NOMO-1 treated with DMSO at 0.1 percent for 48 hours (cell line): ENCODE measurements at regions not wholly inside any gene's neighbourhood (a gene's known extent, or its start where the extent isn't known, plus 50 kb on each side); places are given as distances from the start of the nearest gene placed in this dataset.
"Not testable (repeated sequence)": the region's sequence is repeated elsewhere in the genome, so short reads cannot be mapped to it uniquely, and the experiment has no call there.

ENCODE experiments used
- DNase-seq: peaks from one replicate; lab custom pipeline; 2025; ENCODE audit not compliant: unreplicated experiment; lab: John Stamatoyannopoulos, UW

DNA sequence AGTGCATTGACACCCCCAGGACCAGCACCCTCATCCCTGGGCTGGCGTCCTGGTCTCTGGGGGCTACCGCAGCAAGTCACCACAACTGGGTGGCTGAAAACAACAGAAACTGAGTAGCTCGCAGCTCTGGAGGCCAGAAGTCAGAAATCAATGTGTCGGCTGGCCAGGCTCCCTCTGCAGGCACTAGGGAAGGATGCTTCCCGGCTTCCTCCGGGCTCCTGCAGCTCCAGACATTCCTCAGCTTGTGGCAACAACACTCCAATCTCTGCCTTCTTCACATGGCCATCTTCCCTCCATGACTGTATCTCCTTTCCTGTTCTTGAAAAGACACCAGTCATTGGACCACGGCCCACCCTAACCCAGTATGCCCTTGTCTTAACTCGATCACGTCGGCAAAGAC lies 224.2 kb downstream of the NPHP4 start:
- no peak for DNase-seq

DNA sequence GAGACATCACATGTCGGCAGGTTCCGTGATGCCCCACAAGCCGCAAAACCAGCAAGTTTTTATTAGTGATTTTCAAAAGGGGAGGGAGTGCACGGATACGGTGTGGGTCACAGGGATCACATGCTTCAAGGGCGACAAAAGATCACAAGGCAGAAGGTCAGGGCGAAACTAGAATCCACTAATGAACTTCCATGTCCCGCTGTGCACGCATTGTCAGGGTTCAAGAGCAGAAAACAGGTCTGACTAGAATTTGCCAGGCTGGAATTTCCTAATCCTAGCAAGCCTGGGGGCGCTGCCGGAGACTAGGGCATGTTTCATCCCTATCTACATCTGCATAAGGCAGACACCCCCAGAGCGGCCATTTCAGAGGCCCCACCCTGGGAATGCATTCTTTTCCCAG lies 225.2 kb downstream of the NPHP4 start:
- DNase-seq, result not testable (repeated sequence)

DNA sequence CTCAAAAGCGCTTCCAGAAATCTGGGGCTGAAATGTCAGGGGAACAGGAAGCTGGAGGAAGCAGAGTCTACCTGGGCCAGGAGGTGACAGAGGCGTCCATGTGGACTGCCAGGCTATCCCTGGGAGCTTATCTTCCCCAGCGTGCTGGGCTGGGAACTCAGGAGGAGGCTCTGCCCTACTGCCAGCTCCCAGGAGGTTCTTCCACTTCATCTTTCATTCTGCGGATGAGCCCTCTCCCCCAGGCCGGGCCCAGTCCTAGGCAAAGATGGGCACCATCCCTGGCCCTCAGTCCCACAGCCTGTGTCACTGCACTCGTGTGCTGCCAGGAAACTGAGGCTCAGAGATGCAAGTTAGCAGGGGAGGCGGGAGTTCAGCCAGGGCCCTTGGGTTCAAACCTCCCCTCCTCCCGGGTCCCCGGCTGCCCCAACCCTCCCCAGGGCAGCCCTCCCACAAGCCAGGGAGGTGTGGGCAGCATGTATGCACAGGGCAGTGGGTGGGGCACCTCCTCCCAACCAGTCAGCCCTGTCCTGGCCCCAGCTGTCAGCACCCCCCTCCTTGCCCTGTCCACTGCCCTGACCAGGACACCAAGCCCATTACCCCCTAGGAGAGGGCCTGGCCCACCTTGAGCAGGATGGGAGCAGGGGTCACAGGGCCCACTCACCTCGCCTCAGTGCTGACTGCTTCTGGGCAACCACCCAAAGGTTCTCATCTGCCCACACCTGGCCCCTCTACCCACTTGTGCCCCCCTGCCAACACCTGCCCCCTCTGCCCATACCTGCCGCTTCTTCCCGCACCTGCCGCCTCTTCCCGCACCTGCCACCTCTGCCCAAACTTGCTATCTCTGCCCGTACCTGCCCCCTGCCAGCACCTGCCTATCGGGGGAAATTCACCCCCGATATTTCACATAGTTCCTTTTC lies 226.0 kb downstream of the NPHP4 start:
- DNase-seq, result no peak

DNA sequence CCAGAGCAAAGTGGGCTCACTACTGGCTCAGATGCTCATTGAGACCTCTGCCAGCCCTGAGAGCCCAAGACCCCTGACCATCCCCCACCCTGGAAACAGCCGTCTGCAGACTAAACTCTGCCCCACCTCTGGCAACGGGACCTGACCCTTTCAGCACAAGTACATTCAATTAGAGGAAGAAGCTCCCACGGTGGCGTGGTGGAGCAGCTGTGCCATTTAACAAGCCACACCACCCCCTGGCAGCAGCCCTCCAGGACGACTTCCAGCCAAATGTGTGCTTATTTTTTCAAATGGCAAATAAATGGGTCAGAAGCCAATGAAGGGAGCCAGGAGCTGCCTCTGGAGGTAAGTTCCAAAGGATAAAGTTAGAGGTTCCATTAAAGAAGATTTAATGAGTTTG lies 226.7 kb downstream of the NPHP4 start:
- DNase-seq, result no peak

DNA sequence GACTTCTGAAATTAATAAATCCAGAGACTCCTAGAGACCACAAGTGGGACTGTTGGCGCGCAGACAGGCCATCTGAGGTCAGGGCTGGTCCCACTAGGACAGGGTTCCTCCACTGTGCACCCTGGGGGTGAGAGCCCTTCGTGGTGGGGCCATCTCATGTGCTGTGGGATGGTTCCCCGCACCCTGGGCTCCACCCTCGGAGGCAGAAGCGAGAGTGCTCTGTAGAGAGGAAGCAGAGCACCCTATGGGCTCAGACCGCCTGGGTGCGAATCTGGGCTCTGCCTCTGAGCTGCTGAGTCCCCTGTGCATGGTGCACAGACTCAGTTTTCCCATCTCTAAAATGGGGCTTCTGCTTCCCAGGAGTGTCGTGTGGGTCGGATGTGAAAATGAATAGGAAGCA lies 227.3 kb downstream of the NPHP4 start:
- no peak for DNase-seq

DNA sequence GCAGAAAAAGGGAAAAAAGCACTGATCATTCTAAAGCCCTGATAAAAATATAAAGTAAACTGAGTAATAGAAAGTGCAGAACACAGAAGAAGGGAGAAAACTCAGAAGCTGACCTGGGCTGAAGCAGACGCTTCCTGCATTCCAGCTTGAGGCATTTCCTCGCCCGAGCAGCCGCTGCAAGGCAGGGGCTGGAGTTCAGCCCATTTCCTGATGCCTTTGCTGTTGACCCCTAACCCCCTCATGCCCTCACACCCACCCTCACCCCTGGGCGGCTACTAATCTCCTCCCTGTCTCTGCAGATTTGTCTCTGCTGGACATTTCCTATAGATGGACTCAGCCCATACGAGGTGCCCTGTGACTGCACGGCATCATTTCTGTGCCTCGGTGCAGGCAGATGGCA lies 227.8 kb downstream of the NPHP4 start:
- no peak for DNase-seq

DNA sequence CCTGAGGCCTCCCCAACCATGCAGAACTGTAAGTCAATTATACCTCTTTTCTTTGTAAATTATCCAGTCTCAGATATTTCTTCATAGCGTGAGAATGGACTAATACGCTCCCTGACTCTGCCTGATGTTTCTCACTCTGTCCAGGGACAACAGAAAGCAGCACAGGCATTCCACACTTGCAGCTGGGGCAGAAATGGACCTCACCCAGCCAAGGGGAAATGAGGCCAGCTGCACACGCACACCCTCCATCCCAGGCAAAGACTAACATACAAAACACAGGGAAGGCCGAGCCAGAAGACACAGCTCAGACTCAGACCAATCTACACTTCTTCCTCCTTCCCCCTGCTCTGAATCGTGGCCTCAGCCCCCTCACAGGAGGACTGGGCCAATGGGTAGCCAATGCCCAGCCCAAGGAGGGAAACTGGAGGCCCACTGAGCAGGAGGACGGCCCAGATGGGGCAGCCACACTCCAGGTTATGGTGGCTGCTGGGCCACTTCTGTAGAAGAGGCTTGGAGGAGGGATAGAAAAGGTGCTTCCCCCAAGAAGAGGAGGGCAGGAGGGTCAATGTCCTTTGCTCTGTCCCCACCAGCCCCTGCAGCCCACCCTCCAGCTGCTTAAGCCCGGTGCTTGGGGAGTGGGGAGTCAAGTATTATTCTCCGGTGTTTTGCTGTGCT lies 228.4 kb downstream of the NPHP4 start:
- DNase-seq, result no peak

DNA sequence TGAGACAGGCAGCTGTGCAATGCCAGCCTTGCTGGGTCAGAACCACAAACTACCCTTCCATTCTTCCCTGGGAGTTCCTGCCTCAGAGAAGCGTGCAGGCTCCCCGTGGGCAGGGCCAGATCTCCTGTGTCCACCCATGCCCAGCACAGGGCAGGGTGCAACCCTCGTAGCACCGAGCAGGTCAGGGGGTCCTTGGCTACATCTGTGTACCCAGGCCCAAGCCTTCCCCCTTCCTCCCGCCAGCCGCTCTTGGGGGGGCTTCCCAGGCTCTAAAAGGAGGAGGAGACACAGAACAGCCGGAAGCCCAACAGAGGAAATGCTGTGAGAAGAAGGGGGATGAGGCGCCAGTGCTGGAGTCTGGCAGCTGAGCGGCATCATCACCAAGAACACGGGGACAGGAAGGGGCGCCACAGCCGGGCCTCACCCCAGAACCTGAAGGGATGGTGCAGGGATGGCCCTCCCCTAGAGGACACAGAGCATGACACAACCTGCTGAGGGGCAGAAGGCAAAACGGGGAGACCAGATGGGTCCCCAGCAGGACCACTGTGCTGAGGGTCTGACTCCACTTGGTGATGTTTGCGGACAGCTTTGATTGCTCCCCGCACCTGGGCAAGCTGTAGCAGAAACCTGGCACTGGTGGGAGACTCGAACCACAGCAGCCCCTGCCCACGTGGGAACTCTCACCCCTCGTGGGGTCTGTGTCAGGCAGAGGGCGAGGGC lies 233.2 kb downstream of the NPHP4 start:
- DNase-seq, result no peak

DNA sequence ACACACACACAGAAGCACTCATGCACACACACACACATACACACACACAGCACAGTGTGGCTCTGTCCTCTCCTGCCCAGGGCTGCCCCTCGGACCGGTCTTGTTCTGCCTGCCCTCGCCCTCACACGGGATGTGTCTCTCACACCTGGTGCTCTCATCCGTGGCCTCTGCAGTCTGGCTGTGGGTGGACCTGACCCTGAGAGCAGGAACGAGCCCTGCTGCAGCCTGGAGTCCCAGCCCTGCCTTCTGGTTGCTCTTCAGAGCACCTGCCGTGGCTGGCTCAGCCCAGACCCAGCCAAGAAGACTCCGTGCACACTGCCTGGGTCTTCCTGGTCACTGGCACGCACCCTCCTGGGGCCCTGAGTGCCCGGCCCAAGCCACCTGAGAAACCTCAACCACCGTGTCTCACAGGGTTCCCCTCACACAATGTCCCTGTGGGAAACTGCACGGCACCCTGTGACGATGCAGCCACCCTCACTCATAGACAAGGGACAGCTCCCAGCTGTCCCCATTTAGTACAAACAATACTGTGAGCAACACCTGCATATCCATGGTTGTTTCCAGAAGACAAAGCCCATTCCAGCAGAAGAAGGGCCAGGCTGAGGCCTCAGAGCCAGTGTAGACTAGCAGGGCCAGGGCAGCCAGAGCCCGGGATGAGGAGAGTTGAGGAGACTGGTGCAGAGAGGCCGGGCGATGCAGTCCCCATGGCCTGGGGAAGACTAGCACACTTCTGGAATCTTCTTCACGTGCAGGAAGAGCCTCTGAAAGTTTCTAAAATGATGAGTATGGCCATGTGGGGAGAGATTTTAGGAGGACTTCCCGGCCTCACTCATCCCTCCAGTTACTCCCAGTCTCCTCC lies 234.0 kb downstream of the NPHP4 start:
- no peak for DNase-seq

DNA sequence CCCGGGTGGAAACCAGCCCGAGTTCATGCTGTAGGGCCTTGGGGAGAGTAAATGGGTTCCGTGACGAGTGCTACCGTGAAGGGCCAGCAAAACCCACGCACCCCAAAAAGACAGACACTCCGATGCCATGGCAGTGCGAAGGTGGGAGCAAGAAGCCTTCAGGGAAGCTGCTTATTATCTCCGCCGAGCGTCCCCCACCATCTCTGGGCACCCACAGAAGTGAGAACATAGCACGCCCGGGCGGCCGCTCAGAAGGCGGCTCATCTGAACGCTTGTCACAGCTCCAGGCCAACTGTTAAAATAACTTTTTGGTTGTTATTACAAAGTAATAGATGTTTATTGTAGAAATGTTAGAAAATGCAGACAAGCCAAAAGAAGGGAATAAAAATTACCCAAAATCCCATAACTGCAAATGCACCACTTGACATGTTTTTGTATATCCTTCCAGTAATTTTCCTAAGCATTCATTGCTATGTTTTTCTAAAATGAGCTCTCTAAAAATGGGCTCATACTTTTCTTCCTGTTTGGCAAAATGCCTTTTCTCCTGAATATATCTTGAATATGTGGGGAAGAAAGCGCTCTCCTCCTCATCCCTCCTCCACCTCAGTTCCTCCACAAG lies 234.9 kb downstream of the NPHP4 start:
- no peak for DNase-seq

DNA sequence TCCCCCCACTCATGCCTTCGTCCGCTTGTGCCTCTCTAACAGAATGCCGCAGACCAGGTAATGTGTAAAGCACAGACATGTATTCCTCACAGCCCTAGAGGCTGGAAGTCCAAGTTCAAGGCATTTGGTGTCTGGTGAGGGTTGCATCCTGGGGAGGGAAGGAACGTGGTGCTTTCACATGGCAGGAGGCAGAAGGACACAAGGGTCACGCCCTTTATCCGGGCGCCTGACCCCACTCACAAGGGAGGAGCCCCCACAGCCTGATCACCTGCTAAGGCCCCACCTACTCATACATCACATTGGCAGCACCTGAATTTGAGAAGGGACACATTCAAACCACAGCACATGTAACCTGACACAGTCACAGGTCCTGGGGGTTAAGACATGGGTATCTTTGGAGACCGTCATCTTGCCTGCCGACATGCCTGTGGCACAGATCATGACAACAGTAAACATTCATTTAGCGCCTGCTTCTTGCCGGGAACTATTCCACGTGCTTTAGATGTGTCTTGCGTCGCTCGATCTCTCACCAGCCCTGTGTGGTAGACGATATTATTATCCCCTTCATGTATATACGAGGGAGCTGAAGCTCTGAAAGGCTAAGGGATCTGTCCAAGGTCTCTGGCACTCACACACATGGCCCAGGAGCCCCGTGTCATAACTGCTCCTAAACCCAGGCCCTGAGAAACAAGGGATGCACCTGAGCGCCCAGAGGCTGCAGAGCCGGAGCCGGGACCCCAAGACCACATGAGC lies 235.6 kb downstream of the NPHP4 start:
- DNase-seq, result no peak

DNA sequence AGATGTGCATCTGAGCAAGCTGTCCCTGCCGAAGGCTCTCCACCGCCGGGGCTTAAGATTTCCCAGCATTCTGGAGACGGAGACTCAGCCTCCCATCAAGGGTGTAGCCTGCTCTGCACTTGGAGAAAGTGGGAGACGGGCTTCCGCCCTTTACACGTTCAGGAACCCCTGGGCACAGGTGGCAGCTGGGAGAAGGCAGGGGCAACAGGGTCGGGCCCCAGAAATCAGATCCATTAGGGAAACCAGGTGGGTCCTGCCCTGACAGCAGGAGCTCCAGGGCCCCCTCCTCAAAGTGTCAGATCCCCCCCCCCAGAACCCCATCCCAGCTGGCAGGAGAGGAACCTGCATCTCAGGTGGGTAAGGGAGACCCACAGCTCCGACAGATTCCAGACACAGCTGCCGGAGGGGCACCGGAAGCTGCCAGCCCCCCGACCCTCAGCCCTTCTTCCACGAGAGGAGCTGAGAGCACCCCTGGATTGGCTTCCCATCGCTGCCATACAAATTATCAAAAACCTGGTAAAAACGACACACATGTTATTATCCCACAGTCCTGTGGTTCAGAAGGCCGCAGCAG lies 236.6 kb downstream of the NPHP4 start:
- DNase-seq, result no peak

DNA sequence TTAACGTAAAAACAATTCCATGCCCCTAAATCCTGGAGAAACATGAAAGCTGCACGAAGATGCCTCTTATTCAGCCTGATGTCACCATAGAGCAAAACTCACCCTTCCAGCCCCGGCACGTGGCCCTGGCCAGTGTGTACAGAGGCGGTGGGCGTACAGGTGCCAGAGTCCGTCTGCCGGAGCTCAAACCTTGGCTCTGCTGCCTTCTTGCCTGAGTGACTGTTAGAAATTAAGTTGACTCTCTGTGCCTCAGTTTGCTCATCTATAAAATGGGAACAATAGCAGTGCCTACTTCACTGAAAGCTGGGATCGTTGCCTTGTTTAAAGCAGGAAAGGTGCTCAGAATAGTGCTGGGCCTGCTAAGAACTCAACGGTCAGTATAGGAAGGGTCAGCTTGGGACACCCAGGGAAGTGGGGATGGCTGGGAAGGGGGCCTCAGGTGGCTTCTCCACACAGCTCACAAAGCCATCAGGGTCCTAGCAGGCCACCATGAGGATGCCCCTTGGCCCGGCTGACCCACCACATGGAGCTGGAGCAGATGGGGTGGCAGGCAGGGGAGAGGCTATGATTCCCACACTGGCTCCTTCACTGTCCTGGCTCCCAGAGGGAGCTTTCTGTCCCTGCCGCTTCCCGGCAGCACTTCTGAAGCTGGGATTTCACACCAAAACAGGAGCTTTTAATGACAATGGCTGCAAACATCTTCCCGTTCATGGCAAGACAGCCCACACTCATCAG lies 237.2 kb downstream of the NPHP4 start:
- DNase-seq, result no peak

DNA sequence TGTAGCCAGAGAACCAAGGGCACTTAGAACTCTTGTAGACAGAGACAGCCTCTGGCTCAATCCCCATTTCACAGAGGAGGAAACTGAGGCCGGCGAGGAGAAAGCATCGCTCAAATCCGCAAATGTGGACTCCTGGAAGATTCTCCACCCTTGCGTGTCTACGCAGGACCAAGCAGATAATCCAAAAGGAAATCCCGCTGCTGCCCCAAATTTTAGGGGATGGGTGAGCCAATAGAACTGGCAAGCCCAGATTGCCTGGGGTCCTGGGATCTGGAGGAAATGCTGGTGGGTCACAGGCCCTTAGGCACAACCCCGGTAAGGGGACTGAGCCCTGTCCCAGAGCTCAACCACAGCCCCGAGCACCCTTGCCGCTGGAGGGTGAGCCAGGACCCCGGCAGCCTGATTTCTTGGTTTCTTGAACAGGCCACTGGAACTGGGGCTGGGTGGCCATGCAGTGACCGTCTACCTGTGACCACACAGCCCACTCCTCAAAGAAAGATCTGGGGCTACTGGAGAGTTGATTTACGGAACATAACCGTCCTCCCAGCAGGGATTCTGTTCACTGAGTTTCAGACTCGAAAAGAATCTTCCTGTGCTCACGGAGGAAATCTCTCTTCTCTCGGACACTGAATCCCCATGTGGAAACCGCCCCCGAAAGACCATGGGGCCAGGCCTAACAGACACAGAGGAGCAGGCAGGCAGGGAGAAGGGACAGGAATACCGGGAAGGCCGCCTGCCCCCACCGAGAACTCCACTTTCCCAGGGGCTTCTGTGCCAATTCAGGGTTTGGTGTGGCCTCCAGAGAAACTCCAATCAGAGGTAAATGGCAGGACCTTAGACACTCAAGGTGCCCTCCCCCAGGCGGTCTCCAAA lies 238.4 kb downstream of the NPHP4 start:
- no peak for DNase-seq

DNA sequence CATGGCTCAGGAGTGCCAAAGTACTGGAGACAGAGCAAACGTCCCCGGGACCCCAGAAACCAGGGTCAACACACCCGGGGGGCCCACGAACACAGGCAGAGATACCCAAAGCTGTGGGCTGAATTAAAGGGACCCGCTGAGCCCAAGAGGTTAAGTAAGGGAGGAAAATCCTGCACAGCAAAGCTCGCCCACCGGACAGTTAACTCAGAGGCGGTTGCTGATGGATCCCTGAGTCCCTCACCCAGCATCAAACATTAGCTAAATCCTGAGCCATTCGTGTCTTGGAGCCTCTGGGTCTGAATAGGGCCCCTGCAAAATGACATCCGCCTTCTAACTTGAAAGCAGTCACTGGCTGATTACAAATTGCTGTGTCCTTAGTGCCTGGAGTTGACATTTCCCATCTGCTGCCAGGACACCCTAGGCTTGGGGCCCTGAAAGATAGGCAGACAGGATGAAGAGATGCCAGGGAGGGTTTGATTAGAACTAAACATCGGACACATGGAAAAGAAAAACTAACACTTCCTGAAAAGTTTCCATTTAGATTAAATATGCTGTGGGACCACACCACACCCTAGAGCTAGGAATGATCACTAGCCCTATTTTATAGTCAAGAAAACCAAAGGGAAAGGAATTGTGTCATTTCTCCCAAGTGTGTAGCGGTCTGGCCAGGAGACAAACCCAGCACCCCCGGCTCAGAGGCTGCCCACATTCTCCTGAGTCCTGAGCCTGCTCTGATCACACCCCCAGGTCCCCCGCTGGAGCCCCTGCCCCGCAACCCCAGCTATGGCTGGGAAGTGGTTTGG lies 239.3 kb downstream of the NPHP4 start:
- DNase-seq, result no peak

DNA sequence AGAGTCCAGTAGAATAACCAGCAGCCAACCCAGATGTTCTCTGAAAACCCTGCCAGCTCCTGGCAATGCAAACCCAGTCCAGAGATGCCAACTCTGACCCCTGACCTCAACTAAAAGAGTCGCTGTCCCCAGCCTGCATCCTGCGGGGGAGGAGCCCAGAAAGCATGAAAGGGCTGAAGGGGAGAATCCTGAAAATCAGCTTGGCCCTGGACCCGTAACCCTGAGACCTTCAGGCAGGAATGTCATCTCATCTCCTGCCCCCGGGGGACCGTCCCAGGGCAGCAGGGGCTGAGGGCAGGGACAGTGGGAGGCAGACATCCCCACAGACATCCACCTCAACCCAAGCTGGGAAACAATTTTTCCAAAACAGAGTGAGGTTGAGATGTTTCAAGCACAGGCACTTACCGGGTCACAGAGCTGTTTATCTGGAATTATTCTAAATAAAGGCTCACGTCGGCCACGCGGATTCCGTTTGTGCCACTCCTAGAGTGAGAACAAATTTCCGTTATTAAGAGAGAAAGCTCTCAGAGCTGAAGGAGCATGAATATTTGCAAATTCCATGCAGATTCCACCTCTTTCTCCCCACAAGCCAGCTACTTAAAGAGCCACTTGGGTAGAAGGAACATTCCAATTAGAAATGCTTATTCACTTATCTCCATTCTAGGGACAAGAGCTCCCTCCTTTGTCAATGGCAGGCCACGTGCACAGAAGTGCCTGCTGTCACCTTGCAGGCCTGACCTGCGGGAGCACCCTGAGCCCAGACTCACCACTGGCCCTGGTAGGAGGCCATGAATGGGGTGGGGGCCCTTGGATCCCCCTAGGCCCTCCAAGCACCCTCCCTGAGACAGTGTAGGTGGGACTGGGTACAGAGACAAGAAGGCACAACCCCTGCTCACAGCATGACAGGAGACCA lies 240.1 kb downstream of the NPHP4 start:
- no peak for DNase-seq
